DMS79 treated with DMSO at 0.1 percent for 48 hours (cell line): ENCODE measurements at regions not wholly inside any gene's neighbourhood (a gene's known extent, or its start where the extent isn't known, plus 50 kb on each side); places are given as distances from the start of the nearest gene placed in this dataset.

ENCODE experiments used
- DNase-seq: peaks from one replicate; lab custom pipeline; 2025; lab: John Stamatoyannopoulos, UW

DNA sequence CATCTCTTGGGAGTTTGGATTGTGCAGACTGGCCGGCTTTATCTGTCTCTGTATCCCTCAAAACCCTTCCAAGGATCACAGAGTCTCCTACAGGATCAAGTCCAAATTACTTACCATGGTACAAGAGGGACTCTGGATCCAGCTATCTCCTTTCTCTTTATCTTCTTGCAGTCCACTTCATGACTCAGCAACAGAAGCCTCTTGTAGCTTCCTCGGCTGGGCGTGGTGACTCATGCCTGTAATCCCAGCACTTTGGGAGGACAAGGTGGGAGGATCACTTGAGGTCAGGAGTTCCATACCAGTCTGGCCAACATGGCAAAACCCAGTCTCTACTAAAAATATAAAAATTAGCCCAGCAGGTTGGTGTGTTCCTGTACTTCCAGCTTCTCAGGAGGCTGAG lies 189.7 kb downstream of the BCAT1 start:
- DNase-seq: no peak

GRCh38 chr12:24756479-24757024 lies 192.3 kb downstream of the BCAT1 start:
- DNase-seq: no peak

- DNase-seq: no peak
Observed at GRCh38 chr12:24754690-24755638, 193.9 kb downstream of the BCAT1 start.

DNA sequence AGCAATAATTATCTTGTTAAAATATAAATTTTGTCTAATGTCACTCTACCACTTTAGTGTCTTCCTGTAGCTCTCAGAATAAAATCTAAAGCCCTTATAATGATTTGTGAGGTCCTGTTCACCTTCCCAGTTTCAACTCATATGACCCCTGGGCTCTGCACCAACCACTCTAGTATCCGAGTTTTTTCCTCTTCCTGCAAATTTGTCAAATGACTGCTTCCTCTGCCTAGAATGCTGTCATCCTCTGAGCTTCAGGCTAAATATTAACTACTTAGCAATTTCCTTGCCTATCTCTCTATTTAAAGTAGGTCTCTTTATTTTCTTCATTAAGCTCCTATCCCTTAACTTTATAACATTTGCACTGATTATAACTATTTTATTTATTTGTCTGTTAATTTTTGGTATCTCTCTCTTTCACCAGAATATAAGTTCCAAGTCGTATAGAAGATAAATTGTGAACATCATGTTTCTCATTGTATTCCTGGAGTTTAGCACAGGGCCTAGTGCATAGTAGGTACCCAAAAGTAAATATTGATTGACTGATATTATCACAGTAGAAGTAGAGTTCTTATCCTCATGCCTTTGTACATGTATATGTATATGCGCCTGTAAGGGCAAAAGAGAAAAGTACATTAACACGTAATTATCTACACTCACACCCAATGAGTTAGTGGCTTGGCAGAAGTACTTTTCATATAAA lies 196.0 kb downstream of the BCAT1 start:
- DNase-seq: no peak

DNA sequence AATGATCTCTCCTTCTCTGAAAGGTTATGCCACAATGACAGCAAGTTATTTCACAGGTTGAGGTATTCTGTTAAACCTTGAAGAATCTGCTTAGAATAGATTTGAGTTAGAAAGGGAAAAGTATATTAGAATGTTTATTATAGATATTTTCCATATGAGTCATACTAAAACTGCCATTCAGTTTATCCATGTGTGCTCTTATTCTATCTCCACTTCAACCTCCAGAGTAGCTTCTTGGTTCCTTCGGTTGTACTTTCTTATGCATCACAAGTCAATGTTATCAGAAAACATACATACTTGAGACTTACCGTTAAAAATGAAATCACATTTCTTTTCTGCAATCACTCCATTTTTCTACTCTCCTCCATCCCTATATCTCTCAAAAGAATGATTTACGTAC lies 197.7 kb downstream of the BCAT1 start:
- no peak for DNase-seq

DNA sequence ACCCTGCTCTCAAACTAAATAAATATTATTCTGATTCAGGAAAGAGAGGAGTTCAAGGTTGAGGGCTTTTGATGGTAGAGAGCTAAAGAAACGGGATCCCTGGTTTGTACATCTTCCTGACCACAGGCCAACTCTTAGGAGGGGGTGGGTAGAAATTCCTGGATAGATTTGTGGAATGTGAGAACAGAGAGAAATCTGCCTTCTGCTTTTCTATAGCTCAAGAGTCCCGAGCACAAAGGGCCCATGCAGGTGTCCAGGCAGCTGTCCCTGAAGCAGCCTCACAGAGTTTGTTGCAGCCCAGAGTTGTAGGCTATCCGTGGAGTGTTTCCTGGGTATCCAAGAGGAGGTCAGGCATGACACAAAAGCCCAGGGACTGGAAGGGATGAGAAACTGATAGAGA lies 198.6 kb downstream of the BCAT1 start:
- DNase-seq: no peak

DNA sequence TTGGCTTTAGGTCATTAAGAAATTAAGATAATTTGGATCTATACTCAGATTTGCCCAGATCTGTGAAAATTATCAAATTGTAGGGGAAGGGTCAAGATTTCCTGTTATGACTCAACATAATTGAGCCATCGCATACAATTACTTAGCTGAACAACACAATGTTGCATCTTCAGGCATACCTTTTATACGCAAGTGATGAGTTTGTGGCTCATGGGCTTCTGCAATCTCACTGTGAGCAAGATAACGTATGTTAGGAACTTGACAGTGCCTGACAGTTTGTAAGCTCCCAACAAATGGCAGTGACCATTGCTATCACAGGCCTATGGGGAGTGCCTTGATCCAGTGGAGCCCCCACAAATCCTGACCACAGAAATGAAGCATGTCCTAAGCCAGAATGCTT lies 199.7 kb downstream of the BCAT1 start:
- DNase-seq: no peak

DNA sequence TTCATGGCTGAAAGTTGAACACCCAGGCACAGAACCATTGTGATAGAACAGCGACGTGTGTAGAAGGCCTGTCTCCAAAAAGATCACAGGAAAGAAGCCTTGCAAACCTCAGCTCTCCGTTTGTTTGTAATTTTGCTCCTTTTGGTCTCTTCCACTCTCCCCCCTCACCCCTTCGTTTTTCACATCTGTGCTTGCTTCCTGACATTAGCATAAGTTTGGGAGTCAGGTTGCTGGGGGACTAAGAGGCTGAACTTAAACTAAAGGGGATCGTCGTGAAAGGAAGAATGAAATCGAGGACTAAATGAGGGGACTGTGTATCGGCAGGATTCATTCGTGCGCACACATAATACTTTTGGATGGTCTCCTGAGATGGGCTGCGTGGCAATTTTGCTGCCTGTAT lies 200.6 kb downstream of the BCAT1 start:
- DNase-seq: no peak

GRCh38 chr12:24746864-24747263 lies 202.0 kb downstream of the BCAT1 start:
- no peak for DNase-seq

DNA sequence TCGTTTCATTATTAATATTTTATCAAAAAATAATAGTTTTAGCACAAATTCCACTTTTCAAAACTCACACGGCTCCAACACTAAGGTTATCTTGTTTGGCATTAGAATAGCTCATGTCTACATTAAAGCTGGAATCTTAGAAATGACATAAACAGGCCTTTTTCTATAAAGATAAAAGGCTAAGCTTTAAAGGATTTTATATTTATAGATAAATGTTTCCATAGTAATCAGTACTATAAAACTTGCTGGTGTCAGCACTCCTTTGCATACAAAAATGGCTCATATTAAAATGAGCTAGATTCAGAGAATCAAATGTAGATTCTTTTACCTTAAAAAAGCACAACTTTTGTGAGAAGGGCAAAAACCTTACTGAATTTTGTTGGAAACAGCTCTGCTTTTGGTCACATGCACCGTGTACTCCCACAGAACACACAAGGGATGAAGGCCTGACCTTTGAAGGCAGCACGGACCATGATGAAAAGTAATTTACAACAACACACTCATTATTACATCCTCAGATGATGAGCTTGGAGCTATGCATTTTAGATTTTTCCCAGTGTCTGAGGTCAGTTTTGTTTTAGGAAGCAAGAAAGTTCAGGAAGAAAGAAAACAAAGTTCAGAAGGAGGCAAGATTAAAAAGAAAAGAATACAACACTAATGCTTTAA lies 202.8 kb downstream of the BCAT1 start:
- no peak for DNase-seq

DNA sequence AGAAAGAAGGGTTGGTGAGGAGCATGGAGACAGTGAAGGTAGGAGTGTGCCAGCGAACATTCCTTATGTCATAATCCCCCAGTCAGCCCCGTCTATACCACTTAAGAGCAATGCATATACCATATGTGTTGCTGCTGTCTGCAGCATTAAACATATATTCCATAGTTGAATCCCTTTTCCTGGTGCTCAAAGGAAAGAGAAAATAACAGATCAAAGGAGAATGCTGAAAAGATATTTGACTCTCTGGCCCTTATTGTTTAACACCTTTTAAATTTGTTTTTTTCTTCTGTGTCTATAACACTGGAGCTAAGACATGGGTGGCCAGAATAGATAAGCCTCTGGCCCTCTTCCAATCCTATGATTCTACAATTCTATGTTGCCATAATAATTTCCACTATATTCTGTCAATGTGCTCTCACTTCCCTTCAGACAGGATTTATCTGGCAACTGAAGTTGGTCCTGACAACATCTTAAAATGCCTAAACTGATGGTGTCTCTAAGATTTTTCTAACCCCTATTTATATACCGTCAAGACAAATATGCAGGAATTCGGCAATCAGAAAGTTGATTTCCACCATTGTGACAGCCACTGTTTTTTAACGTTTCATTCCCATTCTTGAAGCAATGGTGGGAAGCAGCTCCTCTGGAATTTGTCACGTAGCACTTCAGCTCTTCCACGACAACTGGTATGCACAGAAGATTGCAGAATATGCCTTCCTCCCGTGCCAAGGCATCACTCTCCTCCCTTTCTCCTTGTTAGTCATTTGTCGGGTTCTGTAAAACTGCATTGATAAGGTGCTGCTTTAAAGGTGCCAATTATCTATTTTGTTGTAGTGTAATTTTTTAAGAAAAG lies 204.7 kb downstream of the BCAT1 start:
- DNase-seq: no peak

GRCh38 chr12:24742378-24742777 lies 206.5 kb downstream of the BCAT1 start:
- no peak for DNase-seq

DNA sequence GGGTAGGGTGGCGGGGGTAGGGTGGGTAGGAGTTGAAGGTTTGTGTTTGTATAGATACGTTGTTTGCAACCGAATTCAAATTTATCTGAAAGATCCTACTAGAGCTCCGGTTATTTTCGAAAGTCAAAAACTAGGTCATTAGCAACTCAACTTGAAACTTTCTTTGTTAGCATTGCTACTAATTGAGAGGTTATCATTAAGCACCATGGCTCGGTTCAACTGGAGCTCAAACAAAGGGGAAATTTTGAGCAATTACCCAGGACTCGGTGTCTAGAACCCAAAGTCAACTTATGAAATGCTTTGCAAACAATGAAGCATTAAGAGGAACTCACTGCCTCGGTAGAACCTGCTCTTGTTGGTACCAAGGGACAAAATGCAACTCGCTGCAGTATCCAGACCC lies 207.7 kb downstream of the BCAT1 start:
- DNase-seq: no peak

GRCh38 chr12:24739106-24739779 lies 209.7 kb downstream of the BCAT1 start:
- DNase-seq: no peak

DNA sequence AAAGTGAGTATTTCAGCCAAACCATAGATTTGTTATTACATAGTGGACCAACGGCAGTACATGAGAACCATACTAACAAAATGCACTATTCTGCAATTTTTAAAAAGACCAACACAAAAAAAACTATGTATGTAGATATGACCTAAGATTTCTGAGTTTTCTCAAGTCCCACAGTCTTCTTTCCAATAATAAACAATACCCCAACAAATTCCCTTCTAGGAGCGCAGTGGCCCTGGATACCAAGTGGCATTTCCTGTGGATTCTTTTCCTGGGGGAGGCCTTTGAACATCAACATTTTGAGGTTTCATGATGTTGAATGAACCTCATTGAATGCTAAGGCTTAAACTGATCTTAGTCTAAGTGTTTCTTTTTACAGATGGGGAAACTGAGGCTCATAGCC lies 210.5 kb downstream of the BCAT1 start:
- no peak for DNase-seq

DNA sequence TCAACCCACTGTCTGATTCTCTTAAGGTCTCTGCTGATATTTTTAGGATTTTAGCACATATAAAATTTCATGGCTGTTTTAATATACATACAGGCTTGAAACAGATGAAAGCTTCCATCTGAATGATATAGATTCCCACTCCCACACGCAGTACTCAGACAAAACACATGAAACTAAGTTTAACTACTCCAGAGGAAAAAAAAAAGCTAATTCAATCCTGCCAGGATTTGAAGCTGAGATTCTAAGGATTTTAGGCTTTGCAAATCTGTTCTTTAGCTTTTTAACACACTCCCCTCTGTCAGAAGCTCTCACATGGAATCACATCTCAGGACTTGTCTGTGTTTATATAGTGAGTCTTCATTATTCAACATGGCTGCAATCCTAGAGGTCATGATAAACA lies 217.3 kb downstream of the BCAT1 start:
- no peak for DNase-seq

GRCh38 chr12:24730489-24730896 lies 218.4 kb downstream of the BCAT1 start:
- no peak for DNase-seq

- DNase-seq: no peak
Observed at GRCh38 chr12:24728826-24729225, 220.1 kb downstream of the BCAT1 start.

DNA sequence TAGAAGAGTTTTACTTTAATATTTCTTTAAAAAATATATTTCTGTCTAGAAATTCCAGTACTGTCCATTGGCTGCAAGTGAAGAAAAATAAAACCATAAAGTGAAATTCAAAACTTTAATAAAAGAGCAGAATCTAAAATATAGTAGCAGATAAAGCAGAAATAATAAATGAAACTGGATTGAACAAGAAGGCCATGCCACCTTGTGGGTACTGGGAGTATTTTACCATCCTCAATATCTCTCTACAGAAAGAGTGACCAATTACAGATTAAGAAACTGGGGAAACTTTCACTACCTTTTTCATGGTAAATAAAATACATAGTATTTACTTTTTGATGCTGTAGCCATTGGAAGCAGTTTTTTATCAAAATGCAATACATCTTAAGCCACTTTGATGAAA lies 220.5 kb downstream of the BCAT1 start:
- no peak for DNase-seq

DNA sequence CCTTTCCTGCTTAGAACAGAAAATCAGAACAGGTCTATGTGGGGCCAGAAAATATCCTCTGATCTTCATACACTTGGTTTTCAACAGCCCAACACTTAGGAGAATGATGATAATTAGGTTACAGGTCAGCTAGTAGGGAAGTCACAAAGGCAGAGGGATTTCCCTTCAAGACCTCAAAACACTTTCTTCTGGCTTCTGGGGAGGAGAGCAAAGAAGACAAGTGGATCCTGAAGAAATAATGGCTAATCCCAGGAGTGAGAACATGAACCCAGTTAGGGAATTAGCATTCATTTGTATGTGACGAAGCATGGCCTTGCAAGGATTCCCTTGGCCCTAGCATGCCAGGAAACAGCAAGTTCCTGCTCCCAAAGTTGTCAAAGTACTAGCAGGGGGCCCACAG lies 223.3 kb downstream of the BCAT1 start:
- DNase-seq: no peak

DNA sequence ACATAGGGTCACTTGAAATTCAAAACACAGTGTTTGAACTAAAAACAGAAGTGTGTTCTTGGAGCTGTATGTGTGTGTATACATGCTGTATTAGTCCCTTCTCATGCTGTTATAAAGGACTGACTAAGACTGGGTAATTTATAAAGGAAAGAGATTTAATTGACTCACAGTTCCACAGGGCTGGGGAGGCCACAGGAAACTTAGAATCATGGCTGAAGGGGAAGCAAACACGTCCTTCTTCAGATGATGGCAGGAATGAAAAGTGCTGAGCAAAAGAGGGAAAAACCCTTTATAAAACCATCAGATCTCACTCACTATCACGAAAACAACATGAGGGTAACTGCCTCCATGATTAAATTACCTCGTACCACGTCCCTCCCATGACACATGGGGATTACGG lies 224.1 kb downstream of the BCAT1 start:
- no peak for DNase-seq
